ENCODE measurements at regions not wholly inside any gene's neighbourhood (a gene's known extent, or its start where the extent isn't known, plus 50 kb on each side); places are given as distances from the start of the nearest gene placed in this dataset.

DNA sequence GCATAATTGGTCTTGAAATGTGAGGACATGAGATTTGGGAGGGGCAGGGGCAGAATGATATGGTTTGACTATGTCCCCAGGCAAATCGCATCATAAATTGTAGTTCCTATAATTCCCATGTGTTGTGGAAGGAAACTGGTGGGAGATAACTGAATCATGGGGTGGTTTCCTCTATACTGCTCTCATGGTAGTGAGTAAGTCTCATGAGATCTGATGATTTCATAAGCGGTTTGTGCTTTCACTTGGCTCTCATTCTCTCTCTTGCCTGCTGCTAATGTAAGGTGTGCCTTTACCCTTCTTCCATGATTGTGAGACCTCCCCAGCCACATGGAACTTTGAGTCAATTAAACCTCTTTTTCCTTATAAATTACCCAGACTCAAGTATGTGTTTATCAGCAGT, 2595.9 kb downstream of the PCDH7 start:
- H3K4me3 Mint-ChIP-seq: no peak overlapping the region
- CTCF ChIA-PET: no interaction called here
- H3K36me3 Mint-ChIP-seq (ENCODE audit: low read depth): no peaks in the 10 kb centered on the region
- H3K4me1 Mint-ChIP-seq (ENCODE audit: low read depth): no peaks in the 10 kb centered on the region
- H3K27ac Mint-ChIP-seq: no peak overlapping the region
- H3K27me3 Mint-ChIP-seq (ENCODE audit: low read depth): no peaks in the 10 kb centered on the region
- no peak for DNase-seq
- H3K9me3 Mint-ChIP-seq: peaks cover 10% of the 10 kb centered on the region
- intact Hi-C loops (cut with micrococcal nuclease): no loop called here

- no peaks in the 10 kb centered on the region for H3K27me3 Mint-ChIP-seq (ENCODE audit: low read depth)
- H3K27ac Mint-ChIP-seq: no peak overlapping the region
- peaks cover 10% of the 10 kb centered on the region for H3K9me3 Mint-ChIP-seq
- H3K36me3 Mint-ChIP-seq (ENCODE audit: low read depth): no peaks in the 10 kb centered on the region
- no peaks in the 10 kb centered on the region for H3K4me1 Mint-ChIP-seq (ENCODE audit: low read depth)
- intact Hi-C loops (cut with micrococcal nuclease): no loop called here
- DNase-seq: no peak
- H3K4me3 Mint-ChIP-seq: no peak overlapping the region
- CTCF ChIA-PET: no interaction called here
Measured at GRCh38 chr4:33316578-33316977, 2596.4 kb downstream of the PCDH7 start.

- no peak for DNase-seq
- Mint-ChIP-seq H3K27ac (no peak overlapping the region), H3K27me3 (ENCODE audit: low read depth) (no peaks in the 10 kb centered on the region), H3K4me3 (no peak overlapping the region), H3K4me1 (ENCODE audit: low read depth) (no peaks in the 10 kb centered on the region), H3K36me3 (ENCODE audit: low read depth) (no peaks in the 10 kb centered on the region), H3K9me3 (peaks cover 8% of the 10 kb centered on the region)
- CTCF ChIA-PET: no interaction called here
- intact Hi-C loops (cut with micrococcal nuclease): no loop called here
Measured at GRCh38 chr4:33323393-33323792, 2603.2 kb downstream of the PCDH7 start.

DNA sequence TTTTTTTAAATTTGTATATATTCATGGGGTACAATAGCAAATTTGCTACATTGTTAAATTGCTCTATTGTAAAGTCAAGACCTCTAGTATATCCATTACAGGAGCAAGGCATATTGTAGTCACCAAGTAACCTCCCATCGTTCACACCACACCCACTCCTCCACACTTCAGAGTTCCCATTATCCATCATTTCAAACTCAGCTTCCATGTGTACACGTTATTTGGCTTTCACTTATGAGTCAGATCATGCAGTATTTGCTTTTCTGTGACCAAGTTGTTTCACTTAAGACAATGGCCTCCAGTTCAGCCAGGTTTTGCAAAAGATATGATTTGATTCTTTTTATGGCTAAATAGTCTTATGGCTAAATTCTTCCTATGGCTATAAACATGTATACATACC, 2614.2 kb downstream of the PCDH7 start:
- CTCF ChIA-PET: no interaction called here
- intact Hi-C loops (cut with micrococcal nuclease): no loop called here
- Mint-ChIP-seq H3K27me3 (ENCODE audit: low read depth) (no peaks in the 10 kb centered on the region), H3K4me3 (no peak overlapping the region), H3K9me3 (peaks cover 21% of the 10 kb centered on the region), H3K36me3 (ENCODE audit: low read depth) (no peaks in the 10 kb centered on the region), H3K4me1 (ENCODE audit: low read depth) (no peaks in the 10 kb centered on the region), H3K27ac (no peak overlapping the region)
- DNase-seq: no peak

- intact Hi-C loops (cut with micrococcal nuclease): no loop called here
- CTCF ChIA-PET: no interaction called here
- Mint-ChIP-seq H3K9me3 (peaks cover 9% of the 10 kb centered on the region), H3K4me1 (ENCODE audit: low read depth) (no peaks in the 10 kb centered on the region), H3K27ac (no peak overlapping the region), H3K36me3 (ENCODE audit: low read depth) (no peaks in the 10 kb centered on the region), H3K4me3 (no peak overlapping the region), H3K27me3 (ENCODE audit: low read depth) (no peaks in the 10 kb centered on the region)
- DNase-seq: no peak
Measured at GRCh38 chr4:33339762-33340161, 2619.6 kb downstream of the PCDH7 start.

- intact Hi-C loops (cut with micrococcal nuclease): no loop called here
- Mint-ChIP-seq H3K27me3 (ENCODE audit: low read depth) (no peaks in the 10 kb centered on the region), H3K27ac (no peak overlapping the region), H3K9me3 (peaks cover 10% of the 10 kb centered on the region), H3K4me1 (ENCODE audit: low read depth) (no peaks in the 10 kb centered on the region), H3K4me3 (no peak overlapping the region), H3K36me3 (ENCODE audit: low read depth) (no peaks in the 10 kb centered on the region)
- no peak for DNase-seq
- CTCF ChIA-PET: no interaction called here
Measured at GRCh38 chr4:33340168-33340567, 2620.0 kb downstream of the PCDH7 start.

DNA sequence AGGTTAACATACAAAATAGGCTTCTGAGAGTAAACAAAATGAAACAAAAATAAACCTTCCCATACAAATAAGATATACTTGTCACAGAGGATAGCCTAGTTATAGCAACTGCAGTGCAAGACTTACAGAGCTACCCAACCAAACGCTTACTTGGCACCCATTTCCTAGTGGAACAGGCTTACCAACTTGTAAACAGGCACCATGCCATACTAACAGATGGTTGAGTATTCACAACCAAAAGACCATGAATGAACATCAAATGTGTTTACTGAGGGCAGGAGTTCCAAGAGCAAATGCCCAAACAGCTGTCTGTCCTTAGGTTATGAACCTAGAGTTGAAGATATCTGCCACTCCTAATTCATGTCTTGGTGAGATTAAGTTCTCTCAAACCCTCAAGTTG, 2629.2 kb downstream of the PCDH7 start:
- CTCF ChIA-PET: no interaction called here
- Mint-ChIP-seq H3K4me1 (ENCODE audit: low read depth) (no peaks in the 10 kb centered on the region), H3K27ac (no peak overlapping the region), H3K9me3 (peaks cover 4% of the 10 kb centered on the region), H3K4me3 (no peak overlapping the region), H3K36me3 (ENCODE audit: low read depth) (no peaks in the 10 kb centered on the region), H3K27me3 (ENCODE audit: low read depth) (no peaks in the 10 kb centered on the region)
- intact Hi-C loops (cut with micrococcal nuclease): no loop called here
- no peak for DNase-seq

GRCh38 chr4:33357121-33357520, 2637.0 kb downstream of the PCDH7 start:
- CTCF ChIA-PET: no interaction called here
- intact Hi-C loops (cut with micrococcal nuclease): no loop called here

DNA sequence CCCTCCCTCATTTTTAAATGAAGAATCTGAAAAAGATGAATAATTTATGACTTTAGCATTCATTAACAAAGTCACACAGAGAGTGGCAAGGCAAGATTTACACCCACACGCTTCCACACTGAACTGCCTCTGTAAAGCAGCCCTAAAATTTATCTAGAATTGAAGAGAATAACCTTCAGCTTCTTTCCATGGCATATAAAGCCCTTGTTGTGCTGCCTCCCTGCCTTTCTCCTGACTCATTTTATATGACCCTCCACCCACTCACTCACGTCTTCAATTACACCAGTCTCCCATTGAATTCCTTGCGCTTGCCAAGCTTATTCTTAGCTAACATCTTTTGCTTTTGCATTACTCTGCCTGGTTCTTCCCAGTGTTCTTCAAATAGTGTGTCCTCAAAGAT, 2649.3 kb downstream of the PCDH7 start:
- H3K4me1 Mint-ChIP-seq (ENCODE audit: low read depth): no peaks in the 10 kb centered on the region
- no peaks in the 10 kb centered on the region for H3K27me3 Mint-ChIP-seq (ENCODE audit: low read depth)
- H3K9me3 Mint-ChIP-seq: peaks cover 15% of the 10 kb centered on the region
- no peak overlapping the region for H3K4me3 Mint-ChIP-seq
- no peaks in the 10 kb centered on the region for H3K36me3 Mint-ChIP-seq (ENCODE audit: low read depth)
- DNase-seq: no peak
- CTCF ChIA-PET: no interaction called here
- intact Hi-C loops (cut with micrococcal nuclease): no loop called here
- H3K27ac Mint-ChIP-seq: no peak overlapping the region

More at GRCh38 chr4:33357121-33357520, 2637.0 kb downstream of the PCDH7 start:
- Mint-ChIP-seq H3K4me1 (ENCODE audit: low read depth) (no peaks in the 10 kb centered on the region), H3K36me3 (ENCODE audit: low read depth) (no peaks in the 10 kb centered on the region), H3K4me3 (no peak overlapping the region), H3K27me3 (ENCODE audit: low read depth) (no peaks in the 10 kb centered on the region), H3K9me3 (peaks cover 2% of the 10 kb centered on the region), H3K27ac (no peak overlapping the region)
- DNase-seq: no peak

- no peaks in the 10 kb centered on the region for H3K36me3 Mint-ChIP-seq (ENCODE audit: low read depth)
- intact Hi-C loops (cut with micrococcal nuclease): no loop called here
- no peak for DNase-seq
- H3K9me3 Mint-ChIP-seq: peaks cover 15% of the 10 kb centered on the region
- H3K27ac Mint-ChIP-seq: no peak overlapping the region
- CTCF ChIA-PET: no interaction called here
- no peaks in the 10 kb centered on the region for H3K4me1 Mint-ChIP-seq (ENCODE audit: low read depth)
- H3K4me3 Mint-ChIP-seq: no peak overlapping the region
- H3K27me3 Mint-ChIP-seq (ENCODE audit: low read depth): no peaks in the 10 kb centered on the region
Measured at GRCh38 chr4:33381816-33382215, 2661.6 kb downstream of the PCDH7 start.

- no peaks in the 10 kb centered on the region for H3K36me3 Mint-ChIP-seq (ENCODE audit: low read depth)
- DNase-seq: no peak
- intact Hi-C loops (cut with micrococcal nuclease): no loop called here
- peaks cover 18% of the 10 kb centered on the region for H3K9me3 Mint-ChIP-seq
- no peaks in the 10 kb centered on the region for H3K4me1 Mint-ChIP-seq (ENCODE audit: low read depth)
- no peak overlapping the region for H3K27ac Mint-ChIP-seq
- H3K27me3 Mint-ChIP-seq (ENCODE audit: low read depth): no peaks in the 10 kb centered on the region
- no peak overlapping the region for H3K4me3 Mint-ChIP-seq
- CTCF ChIA-PET: interaction anchor here (0.7 kb wide), 1 partner anchor 78 kb away, joined by 3 read pairs; no protein-coding TSS in a partner anchor
Measured at GRCh38 chr4:33386764-33387163, 2666.6 kb downstream of the PCDH7 start.

- no peaks in the 10 kb centered on the region for H3K36me3 Mint-ChIP-seq (ENCODE audit: low read depth)
- intact Hi-C loops (cut with micrococcal nuclease): no loop called here
- H3K9me3 Mint-ChIP-seq: peaks cover 3% of the 10 kb centered on the region
- H3K4me3 Mint-ChIP-seq: no peak overlapping the region
- CTCF ChIA-PET: interaction anchor here (0.6 kb wide), 1 partner anchor 1662 kb away, joined by 3 read pairs; no protein-coding TSS in a partner anchor
- no peak for DNase-seq
- no peaks in the 10 kb centered on the region for H3K27me3 Mint-ChIP-seq (ENCODE audit: low read depth)
- no peak overlapping the region for H3K27ac Mint-ChIP-seq
- no peaks in the 10 kb centered on the region for H3K4me1 Mint-ChIP-seq (ENCODE audit: low read depth)
Measured at GRCh38 chr4:33390976-33391375, 2670.8 kb downstream of the PCDH7 start.

DNA sequence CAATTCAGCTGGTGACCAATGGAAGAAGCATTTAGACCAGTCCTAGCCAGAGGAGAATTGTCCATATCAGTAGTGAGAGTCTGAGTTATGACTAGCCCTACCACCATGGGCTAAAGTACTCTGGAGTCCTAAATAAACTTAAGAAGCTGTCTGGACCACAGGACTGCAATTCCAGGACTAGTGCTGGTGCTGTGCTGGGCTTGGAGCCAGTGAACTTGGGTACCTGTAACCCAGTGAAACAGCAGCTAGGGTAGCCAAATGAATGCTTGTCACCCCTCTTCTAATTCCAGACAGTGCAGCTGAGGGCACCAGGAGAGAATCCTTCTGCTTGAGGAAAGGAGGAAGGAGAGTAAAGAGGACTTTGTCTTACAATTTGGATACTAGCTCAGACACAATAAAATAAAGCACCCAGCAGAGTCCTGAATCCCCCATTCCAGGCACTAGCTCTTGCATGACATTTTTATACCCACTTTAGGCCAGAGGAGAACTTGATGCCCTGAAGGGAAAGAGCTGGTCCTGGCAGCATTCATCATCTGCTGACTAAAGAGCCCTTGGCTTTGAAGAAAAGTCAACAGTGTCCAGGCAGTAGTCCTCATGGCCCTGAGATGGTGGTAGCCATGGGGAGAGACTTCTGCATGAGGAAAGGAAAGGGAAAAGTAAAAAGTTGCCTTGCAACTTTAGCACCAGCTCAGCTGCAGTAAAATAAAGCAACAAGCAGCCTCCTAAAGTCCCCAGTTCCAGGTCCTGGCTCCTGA, 2675.7 kb downstream of the PCDH7 start:
- no peaks in the 10 kb centered on the region for H3K27me3 Mint-ChIP-seq (ENCODE audit: low read depth)
- no peak overlapping the region for H3K27ac Mint-ChIP-seq
- CTCF ChIA-PET: no interaction called here
- no peaks in the 10 kb centered on the region for H3K4me1 Mint-ChIP-seq (ENCODE audit: low read depth)
- H3K36me3 Mint-ChIP-seq (ENCODE audit: low read depth): no peaks in the 10 kb centered on the region
- H3K9me3 Mint-ChIP-seq: peaks cover 2% of the 10 kb centered on the region
- no peak overlapping the region for H3K4me3 Mint-ChIP-seq
- intact Hi-C loops (cut with micrococcal nuclease): no loop called here
- DNase-seq: no peak
